ENCODE measurements at regions not wholly inside any gene's neighbourhood (a gene's known extent, or its start where the extent isn't known, plus 50 kb on each side); places are given as distances from the start of the nearest gene placed in this dataset.

- Histone ChIP-seq H3K9me3 (no peaks in the 10 kb centered on the region), H3K4me3 (no peak overlapping the region), H3K36me3 (no peaks in the 10 kb centered on the region), H3K27ac (no peak overlapping the region), H3K27me3 (no peaks in the 10 kb centered on the region), H3K4me1 (peaks cover 0 to 20% (median 2%) of the 10 kb centered on the region in 4 donors)
- no peak for DNase-seq
- no peak for TF ChIP-seq CTCF (IDR thresholded peaks at IDR 0.05)
- intact Hi-C loops (cut with DNase I; ENCODE audit: low total_unique reads): no loop called here
These were observed 1848.9 kb downstream of the EFNA5 start for GRCh38 chr5:105821800-105822199.

DNA sequence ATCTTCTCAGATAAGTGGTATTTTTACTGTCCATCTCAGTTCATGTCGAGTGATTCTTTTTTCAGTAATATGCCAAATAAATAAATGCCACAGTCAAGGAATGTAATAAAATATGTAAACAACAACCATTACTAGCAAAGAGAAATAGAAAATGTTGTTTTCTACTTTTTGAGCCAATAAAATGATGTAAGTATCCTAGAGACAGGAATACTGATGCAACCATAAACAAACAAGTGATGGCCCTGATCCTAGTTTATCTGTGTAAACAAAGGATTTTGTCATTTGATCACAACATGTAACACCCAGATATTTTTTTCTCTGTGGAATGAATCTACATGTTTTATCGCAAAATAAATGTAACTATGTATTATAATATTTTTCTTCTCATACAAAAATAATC lies 1852.8 kb downstream of the EFNA5 start:
- intact Hi-C loops (cut with DNase I; ENCODE audit: low total_unique reads): no loop called here
- no peak for DNase-seq
- TF ChIP-seq CTCF (IDR thresholded peaks at IDR 0.05): no peak
- Histone ChIP-seq H3K27ac (no peak overlapping the region), H3K36me3 (no peaks in the 10 kb centered on the region), H3K4me3 (no peak overlapping the region), H3K9me3 (no peaks in the 10 kb centered on the region), H3K27me3 (no peaks in the 10 kb centered on the region), H3K4me1 (peaks cover 0 to 14% (median 0%) of the 10 kb centered on the region in 4 donors)

DNA sequence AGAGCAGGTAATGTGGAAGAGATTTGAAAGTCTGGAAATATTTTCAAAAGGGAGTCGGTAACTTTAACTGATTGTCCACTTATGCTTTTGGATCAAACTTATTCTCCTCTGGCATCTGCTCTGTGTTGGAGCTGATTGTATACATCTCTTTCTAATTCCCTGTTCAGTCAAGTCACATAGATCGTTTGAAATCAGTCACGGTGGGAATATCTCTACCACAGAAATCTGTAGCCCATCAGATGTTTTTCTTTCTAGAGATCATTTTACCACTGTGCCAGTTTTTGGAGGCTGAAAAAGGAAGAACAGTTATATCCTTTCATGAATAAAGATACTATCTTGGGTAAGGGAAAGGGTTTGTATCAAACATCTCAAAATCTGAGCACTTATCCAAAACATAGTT lies 1853.3 kb downstream of the EFNA5 start:
- Histone ChIP-seq H3K36me3 (no peaks in the 10 kb centered on the region), H3K4me3 (no peak overlapping the region), H3K4me1 (peaks cover 0 to 14% (median 0%) of the 10 kb centered on the region in 4 donors), H3K27me3 (no peaks in the 10 kb centered on the region), H3K27ac (no peak overlapping the region), H3K9me3 (no peaks in the 10 kb centered on the region)
- DNase-seq: no peak
- intact Hi-C loops (cut with DNase I; ENCODE audit: low total_unique reads): no loop called here
- no peak for TF ChIP-seq CTCF (IDR thresholded peaks at IDR 0.05)

DNA sequence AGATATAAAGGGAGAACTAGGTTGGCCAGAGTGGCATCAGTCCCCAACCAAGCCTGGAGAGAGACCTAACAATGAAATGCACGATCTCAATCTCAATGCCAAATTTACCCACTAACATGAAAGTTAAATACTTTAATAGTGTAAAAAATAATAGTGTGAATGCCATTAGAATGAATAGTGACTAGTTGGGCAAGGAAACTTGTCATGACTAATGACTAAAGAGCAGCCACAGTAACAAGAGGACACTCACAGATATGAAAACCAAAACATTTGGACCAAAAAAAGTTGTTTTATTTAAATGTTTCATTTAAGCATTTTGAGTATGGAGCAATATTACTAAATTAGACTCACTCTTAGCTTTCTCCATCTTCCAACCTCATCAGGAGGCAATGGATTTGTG lies 1853.8 kb downstream of the EFNA5 start:
- H3K4me3 ChIP-seq: no peak overlapping the region
- H3K9me3 ChIP-seq: no peaks in the 10 kb centered on the region
- H3K27ac ChIP-seq: no peak overlapping the region
- no peaks in the 10 kb centered on the region for H3K27me3 ChIP-seq
- intact Hi-C loops (cut with DNase I; ENCODE audit: low total_unique reads): no loop called here
- H3K4me1 ChIP-seq: peaks cover 0 to 14% (median 0%) of the 10 kb centered on the region in 4 donors
- DNase-seq: no peak
- no peaks in the 10 kb centered on the region for H3K36me3 ChIP-seq
- no peak for TF ChIP-seq CTCF (IDR thresholded peaks at IDR 0.05)

DNA sequence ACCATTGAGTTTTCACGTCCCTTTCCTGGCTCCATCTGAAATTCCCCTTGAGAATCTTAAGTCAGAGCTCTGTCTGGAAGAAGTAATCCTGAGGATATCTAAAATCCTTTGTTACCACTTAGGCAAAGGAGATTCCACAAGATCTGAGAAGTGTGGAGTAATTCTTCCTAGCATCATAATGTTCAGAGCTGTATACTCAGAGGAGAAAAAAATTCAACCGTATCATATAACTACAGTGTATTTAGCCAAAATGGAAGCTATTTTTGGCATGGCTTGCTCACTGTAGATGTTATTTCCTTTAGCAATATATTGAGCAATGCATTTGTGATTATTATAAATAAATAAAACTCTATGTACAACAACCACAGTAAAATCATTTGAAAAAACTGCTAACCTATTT lies 1858.4 kb downstream of the EFNA5 start:
- H3K4me1 ChIP-seq: peaks cover 0 to 23% (median 2%) of the 10 kb centered on the region in 4 donors
- H3K4me3 ChIP-seq: no peak overlapping the region
- no peaks in the 10 kb centered on the region for H3K9me3 ChIP-seq
- DNase-seq: no peak
- no peaks in the 10 kb centered on the region for H3K27me3 ChIP-seq
- no peak overlapping the region for H3K27ac ChIP-seq
- intact Hi-C loops (cut with DNase I; ENCODE audit: low total_unique reads): no loop called here
- H3K36me3 ChIP-seq: no peaks in the 10 kb centered on the region
- TF ChIP-seq CTCF (IDR thresholded peaks at IDR 0.05): no peak

- DNase-seq: no peak
- Histone ChIP-seq H3K36me3 (no peaks in the 10 kb centered on the region), H3K27me3 (no peaks in the 10 kb centered on the region), H3K9me3 (no peaks in the 10 kb centered on the region), H3K27ac (no peak overlapping the region), H3K4me3 (no peak overlapping the region), H3K4me1 (peaks cover 0 to 43% (median 18%) of the 10 kb centered on the region in 4 donors)
- no peak for TF ChIP-seq CTCF (IDR thresholded peaks at IDR 0.05)
- intact Hi-C loops (cut with DNase I; ENCODE audit: low total_unique reads): no loop called here
These were observed 1862.8 kb downstream of the EFNA5 start for GRCh38 chr5:105807951-105808350.
